HG02938 (cell line): ENCODE measurements at regions not wholly inside any gene's neighbourhood (a gene's known extent, or its start where the extent isn't known, plus 50 kb on each side); places are given as distances from the start of the nearest gene placed in this dataset.
A peak's percentile ranks its signal among the peaks of the same experiment; 100 is the strongest.

Experiments used
- ATAC-seq: cut with Tn5 transposase; IDR thresholded peaks from one replicate; pipeline ENCODE4 v1.9.1; 2021; ENCODE audit warnings: mild to moderate bottlenecking, moderate library complexity; ENCODE audit not compliant: unreplicated experiment

GRCh38 chr21:15363921-15364320 lies 299.1 kb upstream of the NRIP1 start:
- no peak for ATAC-seq

DNA sequence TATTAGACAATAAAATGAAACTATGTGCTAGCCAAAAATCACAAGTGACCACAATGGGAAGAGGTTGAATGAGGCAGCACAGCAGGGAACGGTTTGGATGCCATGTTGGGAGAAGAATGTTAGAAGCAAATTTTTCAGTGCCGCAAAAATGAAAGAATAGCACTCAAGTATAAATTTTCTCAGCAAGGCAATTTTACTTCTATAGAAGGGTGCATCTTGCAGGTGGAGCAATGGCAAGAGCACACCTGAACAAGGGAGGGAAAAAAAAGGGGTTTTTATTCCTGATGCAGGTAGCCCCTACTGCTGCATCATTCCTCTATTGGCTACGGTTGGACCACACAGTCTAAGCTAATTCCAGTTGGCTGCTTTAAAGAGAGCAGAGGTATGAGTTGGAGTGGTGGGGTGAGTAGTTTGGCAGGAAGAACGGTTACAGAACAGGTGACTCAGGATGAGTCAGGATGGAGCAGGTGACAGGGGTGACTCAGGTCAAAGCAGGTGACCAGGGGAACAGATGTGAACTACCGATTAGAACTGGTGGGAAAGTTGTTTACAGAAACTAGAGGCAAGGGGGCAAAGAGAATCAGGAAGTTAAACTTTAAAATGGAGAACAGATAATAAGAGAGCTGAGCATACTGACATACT lies 301.1 kb upstream of the NRIP1 start:
- no peak for ATAC-seq

DNA sequence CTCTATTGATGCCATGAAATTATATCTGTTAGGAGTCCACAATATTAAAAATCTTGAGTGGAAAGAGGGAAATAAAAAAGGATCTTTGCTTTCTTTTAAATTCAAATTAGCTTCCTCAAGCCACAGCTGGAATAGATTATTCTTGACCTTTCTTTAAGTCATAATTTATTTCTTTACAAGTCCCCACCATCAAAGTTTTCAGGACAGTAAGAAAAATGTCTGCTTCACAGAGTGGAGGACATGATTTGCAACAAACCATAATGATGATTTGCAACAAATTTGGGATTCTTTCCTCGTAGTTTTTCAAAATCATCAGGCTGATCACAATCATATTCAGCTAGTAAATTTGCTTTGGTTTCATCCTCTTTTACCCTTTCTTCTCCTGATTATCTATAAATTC lies 301.8 kb upstream of the NRIP1 start:
- no peak for ATAC-seq

DNA sequence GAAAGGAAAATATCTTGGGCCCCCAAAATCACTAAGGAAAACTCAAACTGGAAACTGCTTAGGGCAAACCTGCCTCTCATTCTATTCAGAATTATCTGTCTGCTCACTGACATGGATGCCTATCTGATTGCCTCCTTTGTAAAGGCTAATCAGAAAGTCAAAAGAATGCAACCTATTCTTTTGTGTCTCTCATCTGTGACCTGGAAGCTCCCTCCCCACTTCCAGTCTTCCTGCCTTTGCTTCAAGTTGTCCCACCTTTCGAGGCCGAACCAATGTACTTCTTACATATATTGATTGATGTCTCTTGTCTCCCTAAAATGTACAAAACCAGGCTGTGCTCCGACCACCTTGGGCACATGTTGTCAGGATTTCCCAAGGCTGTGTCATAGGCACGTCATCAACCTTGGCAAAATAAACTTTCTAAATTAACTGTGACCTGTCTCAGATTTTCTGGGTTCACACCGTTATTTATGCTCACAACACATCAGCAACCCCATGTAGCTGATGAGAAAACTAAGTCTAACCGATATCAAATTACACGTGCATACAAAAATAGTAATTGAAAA lies 302.3 kb upstream of the NRIP1 start:
- ATAC-seq, result no peak

DNA sequence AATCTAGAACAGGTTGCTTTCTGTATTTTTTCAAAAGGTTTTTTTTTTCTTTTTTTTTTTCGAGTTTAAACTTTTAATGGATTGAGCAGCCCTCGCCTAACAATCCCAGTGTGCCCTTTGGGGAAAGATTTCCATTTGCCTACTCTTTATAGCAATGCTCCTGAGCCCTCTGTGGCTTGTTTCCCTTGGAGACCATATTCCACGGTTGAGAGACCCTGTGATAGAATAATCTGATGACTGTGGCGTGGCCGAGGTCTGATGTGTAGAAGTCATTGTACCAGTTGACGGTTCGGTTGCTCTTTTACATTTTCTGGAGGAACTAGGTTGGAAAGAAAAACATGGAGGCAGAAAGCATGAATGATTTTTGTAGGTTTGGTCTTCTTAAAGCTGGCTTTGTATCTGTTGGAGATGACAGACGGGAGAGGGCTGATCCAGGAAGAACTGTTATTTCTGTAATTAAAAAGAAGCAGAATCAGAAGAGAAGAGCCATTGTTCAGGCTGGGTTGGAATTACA lies 305.7 kb upstream of the NRIP1 start:
- ATAC-seq, result no peak

GRCh38 chr21:15373941-15374340 lies 309.1 kb upstream of the NRIP1 start:
- no peak for ATAC-seq

DNA sequence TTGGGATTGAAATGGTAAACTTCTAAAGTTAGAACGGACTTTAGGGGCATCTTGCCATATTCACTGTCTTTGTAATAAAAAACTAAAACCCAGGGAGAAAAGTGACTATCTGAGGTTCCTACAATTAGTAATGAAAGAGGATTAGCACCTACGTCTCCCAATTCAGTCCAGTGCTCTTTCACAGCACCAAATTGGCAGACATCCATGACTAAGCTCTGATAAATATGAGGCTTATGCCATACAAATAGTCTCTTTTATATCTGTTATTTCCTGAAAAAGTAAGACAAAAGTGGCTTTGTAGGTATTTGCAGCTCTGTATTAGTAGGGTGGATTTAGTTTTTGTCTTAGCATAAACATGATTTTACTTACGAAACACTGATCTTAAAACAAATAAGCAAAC lies 315.0 kb upstream of the NRIP1 start:
- ATAC-seq, result no peak

DNA sequence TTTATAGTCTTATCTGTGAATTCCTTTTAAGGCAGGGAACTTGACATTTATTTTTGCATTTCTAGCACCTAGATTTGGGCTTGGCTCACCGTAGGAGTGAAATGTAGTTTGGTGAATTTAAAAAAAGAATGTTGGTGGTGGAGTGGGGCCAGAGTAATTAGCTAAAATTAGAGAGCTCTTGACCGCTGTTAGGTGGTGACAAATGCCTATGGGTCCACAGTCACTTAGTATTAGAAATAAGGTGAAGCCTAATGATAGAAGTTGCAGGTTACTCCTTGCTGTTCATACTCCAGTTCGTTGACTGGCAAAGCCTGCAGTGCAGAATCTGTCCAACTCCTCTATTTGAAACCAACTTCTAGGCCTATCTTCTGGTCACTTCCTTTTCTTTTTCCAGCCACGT lies 318.8 kb upstream of the NRIP1 start:
- no peak for ATAC-seq

DNA sequence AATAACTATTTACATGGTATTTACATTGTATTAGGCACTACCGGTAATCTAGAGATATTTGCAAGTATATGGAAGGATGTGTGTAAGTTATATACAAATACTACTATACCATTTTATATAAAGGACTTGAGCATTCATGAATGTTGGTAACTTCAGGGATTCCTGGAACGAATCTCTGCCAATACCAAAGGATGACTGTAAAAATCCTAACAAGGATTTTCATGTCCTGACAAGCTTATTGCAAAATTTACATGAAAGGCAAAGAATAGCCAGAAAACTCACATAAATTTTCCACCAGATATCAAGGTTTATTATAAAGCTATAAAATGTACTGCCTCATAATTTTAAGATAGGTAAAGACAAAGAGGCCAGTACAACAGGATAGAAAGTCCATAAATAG lies 325.2 kb upstream of the NRIP1 start:
- no peak for ATAC-seq

GRCh38 chr21:15397258-15397657 lies 332.5 kb upstream of the NRIP1 start:
- no peak for ATAC-seq

DNA sequence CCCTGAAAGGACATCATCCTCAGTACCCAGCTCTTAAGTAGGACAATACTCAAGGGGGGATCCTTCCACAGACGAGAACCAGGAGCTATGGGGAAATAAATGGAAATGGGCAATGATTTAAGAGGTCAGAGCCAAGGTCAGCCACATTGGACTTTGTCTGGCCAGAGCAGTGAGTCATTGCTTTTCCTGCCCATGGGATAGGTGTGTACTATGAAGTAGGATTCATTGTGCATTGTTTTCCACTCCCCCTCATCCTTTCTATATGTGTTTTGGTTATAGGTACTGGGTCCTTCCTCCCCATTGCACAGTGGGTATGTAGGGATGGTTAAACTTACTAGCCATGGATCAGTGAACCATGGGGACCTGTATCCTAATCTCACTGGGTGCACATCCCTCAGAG lies 328.9 kb upstream of the USP25 start:
- ATAC-seq, result no peak

DNA sequence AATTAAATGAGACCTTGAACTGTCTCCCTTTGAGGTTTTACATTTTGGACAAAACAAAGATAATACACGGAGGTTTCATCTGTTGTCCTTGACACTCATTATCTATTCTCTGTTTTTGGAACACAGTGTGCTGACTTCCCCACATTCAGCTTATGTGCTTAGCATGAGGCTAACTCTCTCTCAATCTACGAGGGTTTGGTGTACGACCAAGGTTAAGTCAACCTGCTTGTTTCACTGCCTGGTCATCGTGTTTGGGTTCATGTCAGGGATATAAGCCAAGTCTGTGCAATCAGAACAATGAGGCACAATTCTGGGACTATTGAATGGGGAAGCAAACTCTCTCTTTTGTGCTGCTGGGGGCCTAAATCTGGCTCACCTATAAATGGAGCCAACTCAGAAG lies 328.5 kb upstream of the USP25 start:
- no peak for ATAC-seq

DNA sequence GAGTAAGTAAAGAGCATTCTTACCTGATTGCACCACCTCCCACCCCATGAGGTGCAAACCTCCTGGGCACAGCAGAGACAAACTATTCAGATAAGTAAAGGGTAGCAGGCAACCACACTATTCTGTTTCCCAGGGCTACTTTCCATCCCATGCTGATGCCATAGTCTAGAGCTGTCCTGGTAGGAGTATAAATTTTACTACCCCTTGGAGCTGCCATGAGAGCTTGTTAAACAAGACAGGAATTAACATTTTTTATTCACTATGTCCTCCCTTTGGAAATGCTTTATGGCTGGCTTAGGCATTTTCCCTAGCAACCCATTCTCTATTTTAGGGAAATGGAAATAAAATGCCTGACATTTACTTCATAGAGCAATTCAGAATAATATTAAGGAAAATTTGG lies 324.6 kb upstream of the USP25 start:
- ATAC-seq, result no peak

DNA sequence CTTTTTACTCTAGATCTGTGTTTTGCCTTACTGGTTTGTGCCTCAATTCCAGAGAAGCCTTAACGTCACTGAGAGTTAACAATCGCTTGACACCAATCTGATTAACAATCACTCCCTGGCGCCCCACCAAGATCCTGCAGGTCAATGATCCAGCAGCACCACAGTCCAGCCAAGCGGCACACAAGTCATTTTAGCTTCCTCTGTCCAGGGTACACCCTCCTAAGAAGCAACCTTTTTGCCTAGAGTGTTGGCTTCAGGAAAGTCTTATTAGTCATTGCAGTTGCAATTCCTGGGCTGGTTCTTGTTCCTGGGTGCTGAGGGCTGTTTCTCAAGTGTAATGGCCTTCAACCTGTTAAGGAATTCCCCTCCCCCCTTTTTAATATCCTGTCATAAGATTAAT lies 323.0 kb upstream of the USP25 start:
- no peak for ATAC-seq

- ATAC-seq, result no peak
Measured at GRCh38 chr21:15407585-15407984, 322.2 kb upstream of the USP25 start.

DNA sequence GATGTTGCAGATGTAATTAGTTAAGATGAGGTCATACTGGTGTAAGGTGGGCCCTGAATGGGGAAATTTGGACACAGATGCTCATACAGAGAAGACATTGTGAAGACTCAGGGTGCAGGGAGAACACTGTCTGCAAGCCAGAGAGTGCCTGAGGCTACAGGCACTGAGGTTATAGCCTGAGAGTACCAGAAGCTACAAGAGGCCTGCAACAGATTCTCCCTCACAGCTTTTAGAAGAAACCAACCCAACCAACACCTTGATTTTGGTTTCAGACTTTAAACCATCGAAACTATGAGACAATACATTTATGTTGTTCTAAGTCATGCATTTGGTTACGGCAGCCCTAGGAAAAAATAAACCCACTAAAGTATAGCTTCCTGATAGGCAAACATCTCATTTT lies 321.7 kb upstream of the USP25 start:
- ATAC-seq, result peak; percentile 91

DNA sequence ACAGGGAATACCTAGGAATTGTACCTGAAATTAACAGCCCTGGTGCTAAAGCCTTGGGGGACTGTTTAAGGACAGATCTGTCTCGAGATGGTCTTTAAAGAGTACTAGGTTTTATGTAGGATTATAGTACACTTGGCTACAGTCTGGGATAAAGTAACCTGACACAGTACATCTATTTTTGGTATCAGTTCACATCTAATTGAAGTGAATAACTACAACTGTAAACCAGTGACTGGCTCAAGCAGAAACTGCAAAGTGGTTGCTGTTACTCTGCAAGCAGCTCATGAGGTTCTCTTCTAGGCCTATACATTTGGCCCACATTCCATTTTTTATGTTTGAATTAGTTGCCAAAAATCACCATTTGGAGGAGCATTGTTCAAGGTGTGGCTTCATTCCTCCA lies 320.8 kb upstream of the USP25 start:
- no peak for ATAC-seq

DNA sequence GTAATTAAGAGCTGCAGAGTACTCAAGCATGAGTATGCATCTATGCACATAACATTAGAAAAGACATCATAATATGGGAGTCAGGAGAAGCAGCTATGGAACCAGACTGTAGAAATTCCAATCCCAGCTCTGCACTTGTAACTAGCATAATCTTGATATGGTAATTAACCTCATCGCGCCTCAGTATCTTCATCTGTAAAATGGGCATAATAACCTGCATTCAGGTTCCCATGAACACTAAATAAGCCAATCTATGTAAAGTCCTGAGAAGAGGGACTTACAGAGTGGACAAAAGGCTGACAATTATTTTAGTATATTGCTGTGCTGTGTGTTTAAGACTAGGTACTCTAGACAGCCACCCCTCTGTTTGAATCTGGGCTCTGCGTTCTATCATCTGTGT lies 318.9 kb upstream of the USP25 start:
- no peak for ATAC-seq

GRCh38 chr21:15414057-15414456 lies 315.7 kb upstream of the USP25 start:
- peak; percentile 87 for ATAC-seq

- no peak for ATAC-seq
Measured at GRCh38 chr21:15415541-15416261, 314.1 kb upstream of the USP25 start.

GRCh38 chr21:15421441-15421881 lies 308.3 kb upstream of the USP25 start:
- ATAC-seq, result no peak

DNA sequence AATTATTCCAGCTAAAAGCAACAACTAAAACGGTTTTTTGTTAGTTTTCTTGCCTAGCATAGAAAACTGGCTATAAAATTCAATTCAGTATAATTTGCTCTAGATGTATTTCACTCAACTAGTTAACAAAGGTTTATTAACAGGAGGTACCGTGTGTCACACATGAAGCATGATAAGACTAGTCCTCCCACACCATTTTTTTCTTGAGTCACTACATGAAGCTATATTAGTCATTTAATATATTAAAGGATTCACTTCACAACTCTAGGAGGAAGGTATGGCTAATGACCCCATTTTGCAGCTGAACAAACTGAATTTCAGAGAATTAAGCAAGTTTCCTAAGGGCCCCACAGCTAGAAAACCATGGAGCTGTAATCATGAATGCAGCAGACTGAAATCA lies 307.8 kb upstream of the USP25 start:
- no peak for ATAC-seq
